Astrocyte (in vitro differentiated cells and primary cell): ENCODE measurements at regions not wholly inside any gene's neighbourhood (a gene's known extent, or its start where the extent isn't known, plus 50 kb on each side); places are given as distances from the start of the nearest gene placed in this dataset.

Experiments
- EZH2 ChIP-seq: IDR thresholded peaks from 2 replicates; pipeline ENCODE4 v1.6.1; 2012; ENCODE audit warnings: mild to moderate bottlenecking, low read length, inconsistent platforms; ENCODE audit not compliant: insufficient read depth
- TF ChIP-seq, protein P1 (sequence below): IDR thresholded peaks from 2 replicates; pipeline ENCODE4 v1.5.1; 2011; ENCODE audit warnings: low read depth, mild to moderate bottlenecking, inconsistent platforms, low read length, moderate library complexity; ENCODE audit not compliant: insufficient read depth

DNA sequence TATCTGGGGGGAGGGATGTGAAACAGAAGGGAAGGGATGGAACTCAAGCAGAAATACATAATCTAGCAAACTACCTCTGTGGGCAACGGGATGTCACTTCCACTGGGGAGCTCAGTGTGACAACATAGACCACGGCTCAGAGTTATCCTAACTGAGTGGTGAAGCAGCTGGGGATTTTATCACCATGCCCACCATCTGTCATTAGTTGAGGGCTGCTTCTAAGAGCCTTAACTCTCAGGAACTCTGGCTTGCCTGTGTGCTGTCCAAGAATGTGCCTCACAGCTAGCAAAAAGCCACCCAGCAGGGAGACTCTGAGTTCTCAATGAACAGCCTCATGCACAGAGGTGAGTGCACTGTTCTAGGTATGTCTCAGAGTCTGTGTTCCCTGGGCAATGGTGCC is 90.6 kb upstream of the CXCL14 start:
- TF ChIP-seq, protein P1, sequence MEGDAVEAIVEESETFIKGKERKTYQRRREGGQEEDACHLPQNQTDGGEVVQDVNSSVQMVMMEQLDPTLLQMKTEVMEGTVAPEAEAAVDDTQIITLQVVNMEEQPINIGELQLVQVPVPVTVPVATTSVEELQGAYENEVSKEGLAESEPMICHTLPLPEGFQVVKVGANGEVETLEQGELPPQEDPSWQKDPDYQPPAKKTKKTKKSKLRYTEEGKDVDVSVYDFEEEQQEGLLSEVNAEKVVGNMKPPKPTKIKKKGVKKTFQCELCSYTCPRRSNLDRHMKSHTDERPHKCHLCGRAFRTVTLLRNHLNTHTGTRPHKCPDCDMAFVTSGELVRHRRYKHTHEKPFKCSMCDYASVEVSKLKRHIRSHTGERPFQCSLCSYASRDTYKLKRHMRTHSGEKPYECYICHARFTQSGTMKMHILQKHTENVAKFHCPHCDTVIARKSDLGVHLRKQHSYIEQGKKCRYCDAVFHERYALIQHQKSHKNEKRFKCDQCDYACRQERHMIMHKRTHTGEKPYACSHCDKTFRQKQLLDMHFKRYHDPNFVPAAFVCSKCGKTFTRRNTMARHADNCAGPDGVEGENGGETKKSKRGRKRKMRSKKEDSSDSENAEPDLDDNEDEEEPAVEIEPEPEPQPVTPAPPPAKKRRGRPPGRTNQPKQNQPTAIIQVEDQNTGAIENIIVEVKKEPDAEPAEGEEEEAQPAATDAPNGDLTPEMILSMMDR: no peak
- no peak for TF ChIP-seq EZH2
